ENCODE measurements at regions not wholly inside any gene's neighbourhood (a gene's known extent, or its start where the extent isn't known, plus 50 kb on each side); places are given as distances from the start of the nearest gene placed in this dataset.

DNA sequence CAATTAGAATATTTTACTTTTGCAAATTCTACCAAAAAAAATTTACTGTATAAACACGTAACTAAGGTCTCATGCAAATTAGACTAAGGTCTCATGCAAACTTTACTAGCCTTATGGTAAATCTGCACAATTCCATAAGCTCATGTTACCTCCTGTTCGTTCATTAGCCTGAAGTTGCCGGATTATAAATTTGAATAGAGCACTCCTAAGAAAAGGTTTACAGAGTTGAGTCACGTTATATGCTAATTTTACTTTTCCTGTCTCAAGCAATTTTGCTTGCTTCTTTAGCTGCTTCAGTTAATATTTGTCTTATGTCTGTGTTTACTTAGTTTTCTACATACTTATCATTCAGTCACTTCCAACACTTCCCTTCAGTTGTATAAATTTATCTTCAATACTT lies 1434.0 kb upstream of the EYS start:
- no peaks in the 10 kb centered on the region for H3K27me3 ChIP-seq (replicated peaks; ENCODE audit: insufficient read depth, low read depth, low read length, poor library complexity)
- POLR2A ChIA-PET (ENCODE audit: low non-redundant PET): interaction anchor here (0.7 kb wide), 1 partner anchor 172 kb away, joined by 9 read pairs; no protein-coding TSS in a partner anchor
- DNase-seq (ENCODE audit: low spot score): peak; percentile 62
- H3K4me3 ChIP-seq (ENCODE audit: low read depth, low read length, poor library complexity, severe bottlenecking): no peak overlapping the region
- H3K27ac ChIP-seq (ENCODE audit: low read depth, low read length, poor library complexity, severe bottlenecking): peak overlapping the region; percentile 28
- no peak for TF ChIP-seq EZH2 (IDR thresholded peaks at IDR 0.05; ENCODE audit: borderline replicate concordance, low read depth, low read length, poor library complexity, severe bottlenecking)
- no peaks in the 10 kb centered on the region for H3K36me3 ChIP-seq (ENCODE audit: insufficient read depth, low read length, poor library complexity, severe bottlenecking)
- CTCF ChIA-PET: no interaction called here
- H3K9me3 ChIP-seq (ENCODE audit: low read depth, low read length, poor library complexity, severe bottlenecking): no peaks in the 10 kb centered on the region
- H3K4me1 ChIP-seq (ENCODE audit: insufficient read depth, low read length, poor library complexity, severe bottlenecking): peaks cover 16% of the 10 kb centered on the region
- intact Hi-C loops (cut with micrococcal nuclease; ENCODE audit: unreplicated experiment): no loop called here
- no TSS peak for BruUV-seq (replicated peaks)

GRCh38 chr6:67133973-67134372 lies 1426.9 kb upstream of the EYS start:
- TF ChIP-seq EZH2 (IDR thresholded peaks at IDR 0.05; ENCODE audit: borderline replicate concordance, low read depth, low read length, poor library complexity, severe bottlenecking): no peak
- no peak for TF ChIP-seq CTCF (conservative IDR thresholded peaks at IDR 0.05; ENCODE audit: low read depth, low read length)
- CTCF ChIA-PET: no interaction called here
- no peaks in the 10 kb centered on the region for H3K9me3 ChIP-seq (ENCODE audit: low read depth, low read length, poor library complexity, severe bottlenecking)
- H3K27me3 ChIP-seq (replicated peaks; ENCODE audit: insufficient read depth, low read depth, low read length, poor library complexity): no peaks in the 10 kb centered on the region
- no peak overlapping the region for H3K4me3 ChIP-seq (ENCODE audit: low read depth, low read length, poor library complexity, severe bottlenecking)
- H3K36me3 ChIP-seq (ENCODE audit: insufficient read depth, low read length, poor library complexity, severe bottlenecking): no peaks in the 10 kb centered on the region
- no peak for DNase-seq (ENCODE audit: low spot score)
- POLR2A ChIA-PET (ENCODE audit: low non-redundant PET): no interaction called here
- intact Hi-C loops (cut with micrococcal nuclease; ENCODE audit: unreplicated experiment): no loop called here
- H3K27ac ChIP-seq (ENCODE audit: low read depth, low read length, poor library complexity, severe bottlenecking): no peak overlapping the region
- H3K4me1 ChIP-seq (ENCODE audit: insufficient read depth, low read length, poor library complexity, severe bottlenecking): peaks cover 10% of the 10 kb centered on the region
- BruUV-seq (replicated peaks): no TSS peak

DNA sequence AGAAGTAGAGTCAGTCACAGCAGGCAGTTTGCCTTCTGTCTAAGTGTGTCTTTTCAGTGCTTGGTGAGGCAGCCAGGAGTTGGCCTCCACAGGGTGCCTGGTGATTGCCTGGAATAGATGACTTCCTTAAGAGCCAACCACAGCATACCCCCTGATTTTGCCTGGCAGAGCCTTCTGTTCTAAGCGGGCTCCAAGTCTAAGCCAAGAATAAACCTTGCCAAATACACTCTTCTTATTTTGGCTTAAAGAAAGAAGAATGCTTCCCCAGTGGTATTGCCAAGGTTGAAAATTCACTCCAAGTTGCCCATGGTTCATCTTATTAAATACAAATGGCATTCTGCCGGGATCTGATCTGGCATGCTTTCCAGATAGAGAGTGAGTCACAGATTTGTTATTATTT lies 1424.8 kb upstream of the EYS start:
- DNase-seq (ENCODE audit: low spot score): peak; percentile 82
- intact Hi-C loops (cut with micrococcal nuclease; ENCODE audit: unreplicated experiment): no loop called here
- Histone ChIP-seq H3K27me3 (replicated peaks; ENCODE audit: insufficient read depth, low read depth, low read length, poor library complexity) (no peaks in the 10 kb centered on the region), H3K9me3 (ENCODE audit: low read depth, low read length, poor library complexity, severe bottlenecking) (no peaks in the 10 kb centered on the region), H3K36me3 (ENCODE audit: insufficient read depth, low read length, poor library complexity, severe bottlenecking) (no peaks in the 10 kb centered on the region), H3K4me1 (ENCODE audit: insufficient read depth, low read length, poor library complexity, severe bottlenecking) (peaks cover 21% of the 10 kb centered on the region), H3K4me3 (ENCODE audit: low read depth, low read length, poor library complexity, severe bottlenecking) (no peak overlapping the region), H3K27ac (ENCODE audit: low read depth, low read length, poor library complexity, severe bottlenecking) (no peak overlapping the region)
- POLR2A ChIA-PET (ENCODE audit: low non-redundant PET): no interaction called here
- CTCF ChIA-PET: no interaction called here
- no TSS peak for BruUV-seq (replicated peaks)
- no peak for TF ChIP-seq CTCF (conservative IDR thresholded peaks at IDR 0.05; ENCODE audit: low read depth, low read length)
- no peak for TF ChIP-seq EZH2 (IDR thresholded peaks at IDR 0.05; ENCODE audit: borderline replicate concordance, low read depth, low read length, poor library complexity, severe bottlenecking)

GRCh38 chr6:67129780-67130179 lies 1422.8 kb upstream of the EYS start:
- CTCF ChIA-PET: no interaction called here
- Histone ChIP-seq H3K4me1 (ENCODE audit: insufficient read depth, low read length, poor library complexity, severe bottlenecking) (peaks cover 21% of the 10 kb centered on the region), H3K27ac (ENCODE audit: low read depth, low read length, poor library complexity, severe bottlenecking) (no peak overlapping the region), H3K9me3 (ENCODE audit: low read depth, low read length, poor library complexity, severe bottlenecking) (no peaks in the 10 kb centered on the region), H3K4me3 (ENCODE audit: low read depth, low read length, poor library complexity, severe bottlenecking) (no peak overlapping the region), H3K27me3 (replicated peaks; ENCODE audit: insufficient read depth, low read depth, low read length, poor library complexity) (no peaks in the 10 kb centered on the region), H3K36me3 (ENCODE audit: insufficient read depth, low read length, poor library complexity, severe bottlenecking) (no peaks in the 10 kb centered on the region)
- no TSS peak for BruUV-seq (replicated peaks)
- TF ChIP-seq EZH2 (IDR thresholded peaks at IDR 0.05; ENCODE audit: borderline replicate concordance, low read depth, low read length, poor library complexity, severe bottlenecking): no peak
- no peak for TF ChIP-seq CTCF (conservative IDR thresholded peaks at IDR 0.05; ENCODE audit: low read depth, low read length)
- POLR2A ChIA-PET (ENCODE audit: low non-redundant PET): no interaction called here
- DNase-seq (ENCODE audit: low spot score): no peak
- intact Hi-C loops (cut with micrococcal nuclease; ENCODE audit: unreplicated experiment): no loop called here

All from A673 (cell line).